Type B pancreatic cell (in vitro differentiated cells): ENCODE measurements at regions not wholly inside any gene's neighbourhood (a gene's known extent, or its start where the extent isn't known, plus 50 kb on each side); places are given as distances from the start of the nearest gene placed in this dataset.

ENCODE experiments used
- DNase-seq: peaks from one replicate; pipeline ENCODE4 v3.0.0; 2021; ENCODE audit warnings: mixed read lengths; ENCODE audit not compliant: unreplicated experiment; ENCODE audit errors: extremely low spot score
- H3K27ac Mint-ChIP-seq: 2 replicates; pipeline ENCODE4 v1.8.0; 2021; ENCODE audit warnings: mild to moderate bottlenecking, mixed read lengths
- H3K27me3 Mint-ChIP-seq: 2 replicates; pipeline ENCODE4 v1.8.0; 2021; ENCODE audit warnings: mixed read lengths
- H3K36me3 Mint-ChIP-seq: 2 replicates; pipeline ENCODE4 v1.8.0; 2021; ENCODE audit warnings: mixed read lengths
- H3K4me1 Mint-ChIP-seq: one replicate; pipeline ENCODE4 v1.8.0; 2021; ENCODE audit warnings: mixed read lengths; ENCODE audit not compliant: unreplicated experiment
- H3K4me3 Mint-ChIP-seq: 2 replicates; pipeline ENCODE4 v1.8.0; 2021; ENCODE audit warnings: mild to moderate bottlenecking, mixed read lengths
- H3K9me3 Mint-ChIP-seq: 2 replicates; pipeline ENCODE4 v1.8.0; 2021; ENCODE audit warnings: mixed read lengths
- TF ChIP-seq, protein P1 (sequence below): fragments of 200-600 bp; sonication (generic); conservative IDR thresholded peaks from 2 replicates; pipeline ENCODE4 v1.5.0; 2021; ENCODE audit warnings: antibody characterized with exemption, mild to moderate bottlenecking

DNA sequence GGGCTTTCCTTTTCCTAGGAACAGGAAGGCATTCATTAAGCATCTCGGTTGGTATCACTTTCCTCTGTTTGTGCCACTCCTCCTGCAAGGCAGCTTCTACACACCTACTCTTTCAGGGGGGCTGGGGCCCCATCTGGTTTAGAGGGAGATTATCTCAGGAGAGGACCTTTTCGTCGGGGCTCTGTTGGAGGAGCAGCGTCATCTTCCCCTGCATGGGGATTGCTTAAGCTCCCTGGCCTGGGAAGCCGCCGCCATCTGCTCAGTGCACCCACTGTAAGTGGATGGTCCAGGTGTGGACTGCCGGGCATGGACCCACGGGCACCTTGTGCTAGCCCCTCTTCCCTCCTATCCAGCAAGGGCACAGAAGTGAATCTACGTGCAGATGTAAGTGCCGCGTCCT is 355.3 kb upstream of the SMIM21 start:
- H3K27ac Mint-ChIP-seq, result no peak overlapping the region
- H3K27me3 Mint-ChIP-seq, result peaks cover 42% of the 10 kb centered on the region
- no peak for DNase-seq
- no peaks in the 10 kb centered on the region for H3K36me3 Mint-ChIP-seq
- TF ChIP-seq, protein P1, sequence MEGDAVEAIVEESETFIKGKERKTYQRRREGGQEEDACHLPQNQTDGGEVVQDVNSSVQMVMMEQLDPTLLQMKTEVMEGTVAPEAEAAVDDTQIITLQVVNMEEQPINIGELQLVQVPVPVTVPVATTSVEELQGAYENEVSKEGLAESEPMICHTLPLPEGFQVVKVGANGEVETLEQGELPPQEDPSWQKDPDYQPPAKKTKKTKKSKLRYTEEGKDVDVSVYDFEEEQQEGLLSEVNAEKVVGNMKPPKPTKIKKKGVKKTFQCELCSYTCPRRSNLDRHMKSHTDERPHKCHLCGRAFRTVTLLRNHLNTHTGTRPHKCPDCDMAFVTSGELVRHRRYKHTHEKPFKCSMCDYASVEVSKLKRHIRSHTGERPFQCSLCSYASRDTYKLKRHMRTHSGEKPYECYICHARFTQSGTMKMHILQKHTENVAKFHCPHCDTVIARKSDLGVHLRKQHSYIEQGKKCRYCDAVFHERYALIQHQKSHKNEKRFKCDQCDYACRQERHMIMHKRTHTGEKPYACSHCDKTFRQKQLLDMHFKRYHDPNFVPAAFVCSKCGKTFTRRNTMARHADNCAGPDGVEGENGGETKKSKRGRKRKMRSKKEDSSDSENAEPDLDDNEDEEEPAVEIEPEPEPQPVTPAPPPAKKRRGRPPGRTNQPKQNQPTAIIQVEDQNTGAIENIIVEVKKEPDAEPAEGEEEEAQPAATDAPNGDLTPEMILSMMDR, result no peak
- no peak overlapping the region for H3K4me3 Mint-ChIP-seq
- peaks cover 1% of the 10 kb centered on the region for H3K9me3 Mint-ChIP-seq
- H3K4me1 Mint-ChIP-seq, result peaks cover 18% of the 10 kb centered on the region

DNA sequence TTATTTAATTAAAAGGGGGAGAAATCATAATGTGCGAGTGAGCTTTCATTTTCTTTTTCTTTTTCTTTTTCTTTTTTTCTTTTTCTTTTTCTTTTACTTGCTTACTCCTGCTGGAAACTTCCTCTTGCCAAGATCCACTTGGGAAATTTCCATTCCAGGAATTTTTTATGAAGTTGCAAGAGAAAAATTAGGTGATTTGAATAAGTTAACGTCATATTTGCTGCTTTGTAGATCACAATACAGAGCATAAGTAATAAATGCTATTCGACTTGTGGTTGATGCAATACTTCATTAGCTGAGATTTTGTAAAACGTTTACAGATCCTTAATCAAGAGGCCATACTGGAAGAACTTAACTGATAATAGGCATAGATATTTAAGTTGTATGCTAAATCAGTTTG is 354.7 kb upstream of the SMIM21 start:
- Mint-ChIP-seq H3K9me3 (no peaks in the 10 kb centered on the region), H3K27me3 (peaks cover 43% of the 10 kb centered on the region), H3K4me1 (peaks cover 18% of the 10 kb centered on the region), H3K4me3 (no peak overlapping the region), H3K36me3 (no peaks in the 10 kb centered on the region), H3K27ac (no peak overlapping the region)
- DNase-seq, result no peak
- TF ChIP-seq, protein P1, result no peak

DNA sequence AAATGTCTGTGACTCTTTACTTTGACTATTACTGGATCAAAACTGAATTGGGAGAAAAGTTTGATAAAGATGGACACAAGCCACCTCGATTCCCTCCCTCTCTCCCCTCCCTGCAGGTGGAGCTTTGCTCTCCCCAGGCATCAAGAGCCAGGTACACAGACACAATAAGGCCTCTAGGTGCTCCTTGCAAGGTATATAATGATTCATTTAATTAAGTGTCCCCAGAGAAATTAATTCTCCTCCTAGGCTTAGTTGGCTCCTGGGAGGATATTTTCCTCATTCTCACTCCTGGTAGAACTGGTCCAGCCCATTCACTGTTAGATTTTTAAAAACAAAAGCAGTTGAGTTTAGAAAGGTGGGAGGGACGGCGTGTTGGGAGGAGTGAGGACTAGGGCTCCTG is 352.4 kb upstream of the SMIM21 start:
- DNase-seq, result no peak
- no peaks in the 10 kb centered on the region for H3K9me3 Mint-ChIP-seq
- H3K27ac Mint-ChIP-seq, result no peak overlapping the region
- peaks cover 18% of the 10 kb centered on the region for H3K4me1 Mint-ChIP-seq
- peaks cover 41% of the 10 kb centered on the region for H3K27me3 Mint-ChIP-seq
- H3K36me3 Mint-ChIP-seq, result no peaks in the 10 kb centered on the region
- TF ChIP-seq, protein P1, result no peak
- no peak overlapping the region for H3K4me3 Mint-ChIP-seq

DNA sequence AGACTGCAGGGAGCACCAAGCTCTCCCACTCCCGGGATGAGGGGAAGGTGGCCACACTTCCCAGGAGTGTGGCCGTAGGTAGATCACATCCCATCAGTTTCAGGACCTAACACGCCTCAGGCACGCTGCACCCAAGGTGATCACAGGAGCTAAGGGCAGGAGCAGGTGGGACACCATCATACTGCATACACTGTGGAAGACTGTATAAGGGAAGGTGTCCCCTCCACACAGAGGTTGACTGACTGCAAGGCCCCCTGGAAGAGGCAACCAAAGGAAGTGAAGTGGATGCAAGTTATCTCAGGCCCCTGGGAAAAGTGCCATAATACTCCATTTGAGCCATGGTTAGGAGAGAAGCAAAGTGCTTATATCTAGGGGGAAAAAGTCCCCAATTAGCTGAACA is 351.9 kb upstream of the SMIM21 start:
- Mint-ChIP-seq H3K4me1 (peaks cover 18% of the 10 kb centered on the region), H3K36me3 (no peaks in the 10 kb centered on the region), H3K4me3 (no peak overlapping the region), H3K27ac (no peak overlapping the region), H3K9me3 (no peaks in the 10 kb centered on the region), H3K27me3 (peaks cover 40% of the 10 kb centered on the region)
- no peak for DNase-seq
- TF ChIP-seq, protein P1, result no peak

DNA sequence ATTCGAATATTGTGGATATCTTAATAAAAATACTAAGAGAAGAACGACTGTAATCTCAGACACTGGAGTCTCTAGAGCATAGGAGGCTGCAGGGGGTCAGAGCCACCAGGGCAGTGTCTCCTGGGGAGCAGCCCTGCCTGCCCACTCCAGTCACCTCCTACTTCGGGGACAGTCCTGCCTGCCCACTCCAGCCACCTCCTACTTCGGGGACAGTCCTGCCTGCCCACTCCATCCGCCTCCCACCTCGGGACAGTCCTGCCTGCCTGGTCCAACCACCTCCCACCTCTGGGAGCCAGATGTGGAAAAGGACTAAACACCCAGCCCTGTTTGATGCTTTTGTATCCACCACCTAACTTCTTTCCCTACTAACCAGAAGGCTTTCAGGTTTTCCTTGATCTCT is 350.1 kb upstream of the SMIM21 start:
- H3K9me3 Mint-ChIP-seq, result no peaks in the 10 kb centered on the region
- TF ChIP-seq, protein P1, result no peak
- no peak overlapping the region for H3K4me3 Mint-ChIP-seq
- DNase-seq, result no peak
- peaks cover 28% of the 10 kb centered on the region for H3K27me3 Mint-ChIP-seq
- H3K36me3 Mint-ChIP-seq, result no peaks in the 10 kb centered on the region
- H3K4me1 Mint-ChIP-seq, result peaks cover 5% of the 10 kb centered on the region
- no peak overlapping the region for H3K27ac Mint-ChIP-seq

DNA sequence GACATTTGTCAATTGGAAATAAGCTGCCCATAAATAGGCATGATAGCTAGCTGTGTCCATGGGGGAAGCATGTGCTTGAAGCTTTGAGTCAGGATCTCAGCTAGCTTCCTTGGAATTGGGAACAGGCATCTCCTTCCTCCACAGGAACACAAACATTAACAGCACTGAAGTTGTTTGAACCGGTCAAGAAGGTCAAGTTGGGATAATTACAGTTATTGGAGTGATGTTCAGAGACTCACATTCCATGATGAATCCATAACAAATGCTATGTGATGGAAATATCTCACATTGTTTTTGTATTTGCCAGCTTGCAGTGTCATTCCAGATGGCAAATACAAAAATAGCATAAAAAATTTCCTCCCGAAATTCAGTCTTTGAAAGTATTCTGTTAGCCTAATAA is 347.6 kb upstream of the SMIM21 start:
- Mint-ChIP-seq H3K27me3 (peaks cover 16% of the 10 kb centered on the region), H3K27ac (no peak overlapping the region), H3K4me1 (no peaks in the 10 kb centered on the region), H3K4me3 (no peak overlapping the region), H3K36me3 (no peaks in the 10 kb centered on the region), H3K9me3 (no peaks in the 10 kb centered on the region)
- DNase-seq, result no peak
- TF ChIP-seq, protein P1, result no peak
